CD4-positive, alpha-beta T cell treated with Interleukin-6 at 100 ng/mL for 8 hours (primary cell): ENCODE measurements at regions not wholly inside any gene's neighbourhood (a gene's known extent, or its start where the extent isn't known, plus 50 kb on each side); places are given as distances from the start of the nearest gene placed in this dataset.

Experiments used
- DNase-seq: peaks from one replicate; pipeline ENCODE4 v3.0.0-alpha.2; 2020; ENCODE audit warnings: mixed read lengths, low spot score

DNA sequence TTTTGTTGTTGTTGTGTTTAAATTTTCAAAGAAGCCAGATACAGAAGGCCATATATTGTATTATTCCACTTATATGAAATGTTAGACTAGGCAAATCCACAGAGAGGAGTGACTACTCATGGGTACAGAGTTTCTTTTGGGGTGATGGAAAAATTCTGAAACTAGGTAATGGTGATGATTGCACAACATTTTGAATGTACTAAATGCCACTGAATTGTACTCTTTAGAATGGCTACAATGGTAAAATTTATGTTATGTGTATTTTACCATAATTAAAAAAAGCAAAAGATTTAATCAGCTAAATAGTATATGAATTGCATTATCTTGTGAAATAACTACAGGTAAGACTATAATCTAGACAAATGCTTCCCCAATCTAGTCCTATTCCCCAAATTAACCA is 733.6 kb upstream of the TMEM132C start:
- no peak for DNase-seq

DNA sequence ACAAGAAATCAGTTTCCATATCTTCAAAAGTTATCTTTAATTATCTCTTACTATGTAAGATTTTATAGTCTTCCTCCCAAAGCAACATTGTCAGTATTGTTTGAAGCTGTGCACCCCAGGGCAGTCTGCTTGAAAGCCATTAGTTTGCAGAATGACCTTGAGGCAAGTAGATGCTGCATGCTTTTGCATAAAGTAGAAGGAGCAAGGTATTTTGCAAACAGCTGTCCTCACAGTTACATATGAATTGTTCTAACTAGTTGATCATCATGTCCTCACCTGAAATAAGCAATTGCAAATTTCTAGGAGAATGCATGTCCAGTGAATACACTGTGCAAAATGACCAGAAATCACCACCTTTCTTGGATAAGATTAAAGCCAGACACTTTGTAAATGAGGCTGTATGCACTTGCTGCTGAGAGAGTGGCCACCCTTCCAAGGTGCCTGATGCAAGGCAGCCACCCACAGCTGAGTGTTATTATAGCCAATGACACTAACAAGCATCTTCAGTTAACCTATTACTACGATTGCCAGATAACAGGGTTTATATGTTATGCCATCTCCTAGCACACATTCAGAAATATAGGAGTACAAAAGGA is 730.0 kb upstream of the TMEM132C start:
- DNase-seq = no peak

DNA sequence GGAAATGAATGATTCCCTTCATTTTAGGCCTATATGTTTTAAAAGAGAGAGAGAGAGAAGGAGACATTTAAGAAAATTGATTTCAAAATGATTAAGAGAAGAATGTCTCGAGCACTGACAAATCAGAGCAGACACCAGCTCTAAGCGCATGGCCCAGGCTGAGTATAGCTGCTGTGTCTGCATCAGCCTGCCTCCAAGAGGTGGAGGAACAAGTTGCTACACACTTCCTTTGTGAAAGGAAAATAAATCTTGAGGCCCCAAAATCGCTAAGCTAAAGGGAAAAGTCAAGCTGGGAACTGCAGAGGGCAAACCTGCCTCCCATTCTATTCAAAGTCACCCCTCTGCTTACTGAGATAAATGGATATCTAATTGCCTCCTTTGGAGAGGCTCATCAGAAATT is 728.7 kb upstream of the TMEM132C start:
- DNase-seq = no peak

DNA sequence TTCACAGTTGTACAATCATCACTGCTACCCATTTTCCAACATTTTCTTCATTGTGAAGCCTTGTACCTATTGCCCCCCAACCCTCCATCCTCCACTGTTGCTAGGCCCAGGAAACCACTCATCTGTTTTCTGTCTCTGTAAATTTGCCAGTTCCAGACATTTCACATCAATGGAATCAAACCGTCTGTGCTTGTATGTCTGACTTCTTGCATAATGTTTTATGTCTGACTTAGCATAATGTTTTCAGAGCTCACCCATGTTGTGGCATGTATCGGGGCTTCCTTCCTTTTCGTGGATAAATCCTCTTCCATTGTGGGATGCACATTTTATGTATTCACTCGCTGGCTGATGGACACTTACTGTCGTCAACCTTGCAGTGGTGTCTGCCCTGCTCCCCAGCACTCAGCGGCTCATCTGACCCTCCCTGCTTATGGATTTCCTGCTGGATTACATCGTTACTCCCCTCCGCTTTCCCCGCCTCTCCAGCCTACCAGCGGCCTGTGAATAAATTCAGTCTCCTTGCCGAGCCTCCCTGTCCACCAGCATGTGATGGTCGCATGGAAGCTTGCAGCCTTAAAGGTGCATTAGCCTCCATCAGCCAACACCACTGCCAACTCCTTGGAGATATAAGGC is 727.6 kb upstream of the TMEM132C start:
- no peak for DNase-seq

DNA sequence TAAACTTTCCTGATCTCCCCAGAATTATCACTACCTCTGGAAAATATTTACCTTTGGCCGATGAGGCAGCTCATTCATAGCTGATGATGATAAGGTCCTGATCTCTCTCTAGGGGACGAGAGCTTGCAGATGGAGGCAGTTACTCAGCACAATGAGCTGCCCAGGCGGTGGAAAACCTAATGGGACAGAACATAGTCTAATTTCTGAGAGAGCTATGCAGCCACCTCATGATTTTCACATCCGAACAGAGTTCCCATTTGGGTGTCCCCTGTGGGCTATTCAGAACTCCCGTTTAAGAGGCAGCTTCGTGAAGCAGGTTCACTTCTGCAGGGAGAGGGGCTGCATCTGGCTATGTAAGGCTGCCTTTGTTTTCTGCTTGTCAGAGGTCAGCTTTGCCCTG is 724.6 kb upstream of the TMEM132C start:
- DNase-seq = no peak

DNA sequence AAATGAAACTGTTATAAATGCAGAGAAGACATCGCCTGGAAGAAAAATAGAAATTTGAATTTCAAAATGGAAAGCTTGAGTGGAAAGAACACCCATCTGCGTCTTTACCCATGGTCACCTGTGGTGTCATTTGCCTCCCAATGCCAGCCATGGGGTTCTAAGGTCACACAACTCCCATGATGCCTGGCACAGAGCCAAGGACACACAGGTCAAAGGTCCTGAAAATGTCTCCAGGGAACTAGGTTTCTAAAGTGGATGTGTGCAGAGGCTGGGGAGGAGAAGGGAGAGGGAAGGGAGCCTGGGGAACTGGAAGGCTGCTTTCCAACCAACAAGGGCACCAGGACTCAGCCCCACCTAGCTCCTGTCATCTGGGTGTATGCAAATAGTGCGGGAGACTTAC is 724.0 kb upstream of the TMEM132C start:
- DNase-seq = no peak

DNA sequence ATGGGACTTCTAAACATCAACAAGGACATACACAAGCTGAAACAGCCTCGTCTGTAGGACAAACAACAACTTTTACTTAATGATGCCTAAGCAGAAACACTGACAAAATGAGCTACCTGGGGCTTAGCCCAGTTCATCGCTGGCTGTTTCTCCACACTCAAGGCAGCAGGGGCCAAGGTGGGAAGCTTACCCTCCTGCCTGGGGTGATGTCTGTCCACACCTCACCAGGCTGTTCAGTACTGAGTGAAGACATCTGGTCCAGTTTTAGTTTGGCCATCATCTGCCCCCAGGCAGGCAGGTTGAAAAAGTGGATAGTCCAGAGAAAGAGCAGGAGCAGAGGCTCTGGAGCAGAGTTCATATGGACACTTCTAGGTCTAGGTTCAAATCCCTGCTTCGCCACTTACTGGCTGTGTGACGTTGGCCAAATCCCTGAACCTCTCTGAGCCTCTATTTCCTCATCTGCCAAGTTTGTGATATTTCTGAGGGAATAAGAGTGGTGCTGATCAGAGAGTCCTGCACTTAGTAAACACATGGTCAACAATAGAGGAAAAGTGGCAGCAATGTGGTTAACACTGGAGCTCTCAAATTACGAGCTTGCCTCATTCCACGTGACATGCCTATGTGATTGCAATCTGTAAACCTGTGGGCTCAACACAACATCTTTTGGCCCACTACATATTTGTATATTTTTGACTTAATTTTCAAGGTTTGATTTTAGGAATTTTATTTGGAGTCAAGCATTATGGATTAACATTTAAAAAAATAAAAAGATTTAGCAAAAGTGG is 720.1 kb upstream of the TMEM132C start:
- no peak for DNase-seq

DNA sequence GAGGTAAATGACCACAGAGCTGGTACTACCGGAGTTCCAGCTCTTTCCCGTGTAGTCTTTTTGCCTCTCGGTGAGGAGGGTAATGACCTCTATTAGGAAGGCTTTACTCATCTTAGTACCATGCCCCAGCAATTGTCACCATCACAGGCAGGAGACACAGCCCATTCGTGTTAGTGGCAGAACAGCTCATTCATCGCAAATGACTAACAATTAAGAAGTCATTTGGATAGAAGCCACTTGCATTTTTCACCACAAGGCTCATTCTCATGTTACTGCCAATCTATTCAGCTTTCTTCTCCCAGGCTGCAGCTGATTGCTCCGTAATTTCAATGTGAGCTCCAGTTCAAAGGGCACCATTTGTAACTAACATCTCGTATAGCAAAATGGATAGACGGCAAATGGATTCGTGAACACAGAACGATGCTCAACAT is 718.8 kb upstream of the TMEM132C start:
- no peak for DNase-seq

DNA sequence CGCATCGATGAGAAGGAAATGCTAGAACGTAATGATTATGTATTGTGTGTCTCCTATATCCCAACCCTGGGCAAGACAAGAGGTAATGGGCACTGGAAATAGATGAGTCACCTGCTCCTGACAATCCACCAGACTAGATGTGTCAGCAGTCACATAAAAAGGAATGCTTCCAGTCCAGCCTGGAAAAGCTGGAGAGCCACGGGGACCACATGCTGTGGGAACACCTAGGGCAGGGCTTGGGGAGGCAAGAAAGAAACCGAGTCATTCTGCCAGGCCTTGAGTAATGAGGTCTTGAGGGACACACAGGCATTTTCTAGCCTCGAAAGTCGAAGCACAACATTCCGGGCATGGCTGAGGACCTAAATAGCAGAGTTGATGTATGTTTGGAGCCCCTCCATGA is 716.7 kb upstream of the TMEM132C start:
- no peak for DNase-seq

DNA sequence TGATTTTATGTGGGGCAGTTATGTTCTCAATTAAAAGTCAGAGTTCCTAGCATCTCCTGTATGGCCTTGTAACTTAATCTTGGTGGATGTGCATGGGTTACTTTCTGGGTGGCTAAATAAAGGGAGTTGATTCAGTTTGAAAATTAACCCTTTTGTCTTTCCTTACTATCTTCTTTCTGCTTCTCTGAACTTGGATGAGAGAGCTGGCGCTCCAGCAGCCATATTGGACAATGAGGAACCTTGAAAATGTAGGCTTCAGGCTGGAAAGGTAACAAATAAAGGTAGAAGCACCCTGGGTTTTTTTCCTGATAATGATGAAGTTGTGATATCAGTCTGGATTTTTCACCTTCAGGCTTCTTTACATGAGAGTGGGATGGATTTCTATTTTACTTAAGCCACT is 714.1 kb upstream of the TMEM132C start:
- DNase-seq = no peak

DNA sequence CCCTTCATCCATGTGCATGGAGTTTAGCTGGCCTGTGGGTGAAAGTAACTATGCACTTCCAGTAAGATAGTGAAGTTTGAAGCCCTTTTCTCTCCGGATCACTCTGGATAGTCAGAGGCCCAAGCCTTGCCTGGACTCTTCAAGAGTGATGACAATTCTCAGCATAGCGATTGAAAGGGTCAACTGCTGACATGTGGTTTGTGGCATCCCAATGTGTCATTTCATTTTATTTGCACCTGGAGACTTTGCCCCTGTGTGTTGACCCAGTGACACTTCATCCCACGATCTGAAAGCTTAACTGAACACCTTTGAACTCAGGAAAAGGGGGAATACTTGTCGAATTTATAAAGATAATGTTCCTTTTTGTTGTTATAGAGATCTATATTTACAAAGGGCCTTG is 711.9 kb upstream of the TMEM132C start:
- DNase-seq = no peak

DNA sequence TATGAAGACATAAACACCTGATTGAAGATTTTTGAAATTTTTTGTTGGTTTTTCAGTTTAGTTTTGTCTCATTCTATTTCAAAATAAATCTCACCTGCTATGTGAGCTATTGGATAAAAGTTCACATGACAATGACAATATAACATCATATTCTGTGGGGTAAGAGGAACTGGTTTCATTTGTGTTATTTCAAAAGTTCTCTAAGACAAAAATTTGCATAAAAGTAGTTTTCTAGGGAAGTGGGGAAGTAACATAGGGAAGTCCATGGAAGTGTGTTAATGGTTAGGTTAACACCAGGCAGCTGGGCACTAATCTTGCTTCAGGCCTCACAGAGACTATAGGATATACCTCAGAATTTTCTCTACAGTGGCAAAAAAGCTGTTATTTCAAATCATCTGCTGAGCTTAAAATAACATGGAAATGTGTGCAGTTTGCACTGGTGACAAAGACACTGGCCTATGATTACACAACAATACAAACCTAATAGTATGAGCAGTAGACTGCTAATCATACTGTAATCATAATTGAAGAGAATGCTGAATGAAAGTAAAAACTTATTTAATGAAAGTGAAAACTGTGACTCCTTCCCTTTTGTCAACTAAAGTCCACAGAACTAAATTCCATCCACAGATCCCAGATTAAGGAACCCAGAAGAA is 710.6 kb upstream of the TMEM132C start:
- DNase-seq = no peak

DNA sequence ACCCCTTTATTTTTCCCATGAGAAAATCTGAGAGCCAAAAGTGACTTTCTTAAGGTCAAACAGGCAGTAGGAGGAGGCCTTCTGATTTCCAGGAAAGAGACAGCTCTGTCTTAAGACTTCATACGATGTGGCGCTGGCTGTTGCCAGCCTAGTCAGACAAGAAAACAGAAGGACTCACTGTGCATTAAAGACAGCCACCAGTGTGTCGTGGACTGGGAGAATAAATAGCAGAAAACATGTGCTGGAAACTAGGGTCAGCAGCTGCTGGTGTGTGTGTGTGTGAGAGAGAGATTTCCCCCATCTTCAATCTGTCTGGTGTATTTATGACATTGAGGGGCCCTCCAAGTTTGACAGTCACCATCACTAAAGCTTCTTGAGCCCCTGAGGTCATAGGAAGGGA is 708.6 kb upstream of the TMEM132C start:
- DNase-seq = no peak

DNA sequence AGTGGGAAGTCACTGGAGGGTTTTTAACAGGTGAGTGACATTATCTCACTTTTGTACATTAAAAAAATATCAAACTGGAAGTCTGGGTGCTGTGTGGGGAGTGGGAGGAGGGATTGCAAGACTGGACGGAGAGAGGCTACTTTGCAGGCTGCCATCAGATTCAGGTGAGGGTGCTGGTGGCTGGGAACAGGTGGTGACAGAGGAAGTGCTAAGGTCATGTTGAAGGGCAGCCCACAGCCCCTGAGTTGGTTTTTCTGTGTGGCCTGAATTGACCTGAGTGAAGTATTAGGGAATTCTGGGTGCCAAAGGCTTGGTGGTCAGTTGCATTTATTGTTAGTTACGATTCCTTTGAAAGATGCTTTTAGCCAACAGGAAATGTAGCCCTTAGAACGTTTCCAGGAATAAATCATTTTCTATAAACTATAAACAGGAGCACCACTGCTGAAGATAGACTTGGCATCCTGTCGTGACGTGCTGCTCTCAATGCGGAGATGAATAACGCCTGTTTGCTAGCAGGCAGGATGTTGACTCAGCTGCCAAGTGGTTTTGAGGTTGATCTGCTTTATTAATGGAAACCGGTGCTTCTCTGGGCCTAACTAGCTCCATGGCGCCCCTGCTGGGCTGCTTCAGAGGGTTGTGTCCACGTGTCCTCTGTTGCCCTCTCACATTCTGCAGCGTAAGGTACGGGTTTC is 707.5 kb upstream of the TMEM132C start:
- peak; percentile 34 for DNase-seq

DNA sequence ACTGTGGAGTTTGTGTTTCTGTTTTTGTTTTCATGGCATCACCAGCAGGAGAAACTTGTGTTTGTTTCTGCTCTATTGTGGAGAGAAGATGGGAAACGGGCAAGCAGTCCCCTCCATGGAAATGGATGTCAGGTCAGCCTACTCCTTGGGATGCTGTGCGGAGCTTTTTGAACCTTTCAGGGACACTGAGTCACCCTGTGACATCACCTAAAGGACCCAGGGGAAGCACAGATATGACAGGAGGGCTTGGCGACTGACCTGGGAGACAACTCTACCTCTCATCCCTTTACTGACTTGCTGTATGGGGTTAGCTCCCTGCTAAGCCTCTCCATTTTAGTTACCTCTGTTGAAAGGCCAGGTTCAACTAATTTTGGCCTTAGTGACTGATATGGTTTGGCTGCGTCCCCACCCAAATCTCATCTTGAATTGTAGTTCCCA is 706.9 kb upstream of the TMEM132C start:
- no peak for DNase-seq

DNA sequence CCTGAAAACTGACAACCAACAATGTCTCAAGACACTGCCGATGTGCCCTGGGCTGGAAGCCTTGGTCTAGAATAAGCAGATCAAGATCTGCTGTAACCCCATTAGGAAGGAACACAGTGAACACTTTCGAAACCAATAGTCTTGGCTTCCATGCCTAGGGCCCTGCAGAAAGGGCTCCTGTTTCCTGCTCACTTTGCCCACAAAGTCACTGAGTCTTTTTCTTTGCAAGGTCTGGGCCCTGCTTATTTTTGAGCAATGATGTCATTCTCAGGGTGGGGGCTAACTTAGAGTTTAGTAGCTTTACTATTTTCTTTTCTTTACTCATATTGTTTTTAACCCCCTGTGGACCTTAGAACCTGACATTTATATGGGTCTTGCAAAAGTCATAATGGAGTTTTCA is 704.2 kb upstream of the TMEM132C start:
- no peak for DNase-seq

DNA sequence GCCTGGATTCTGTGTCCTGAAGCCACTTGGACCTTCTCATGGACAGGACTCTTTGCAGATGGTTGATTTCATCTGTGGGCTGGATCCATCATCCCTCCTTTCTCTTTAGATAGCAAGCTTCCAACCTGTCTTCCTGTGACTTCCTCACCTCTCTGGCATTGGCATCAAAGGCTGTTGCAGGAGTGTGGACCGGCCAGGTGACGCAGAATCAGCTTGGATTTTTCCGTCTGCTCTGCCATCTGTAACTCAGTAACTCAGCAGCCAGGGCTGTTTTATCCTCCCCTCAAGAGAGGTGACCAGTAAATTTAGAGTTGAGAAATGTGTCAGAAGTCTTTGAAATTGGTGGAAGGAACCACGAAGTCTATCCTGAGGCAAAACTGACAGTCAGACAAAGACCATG is 701.7 kb upstream of the TMEM132C start:
- DNase-seq = no peak

DNA sequence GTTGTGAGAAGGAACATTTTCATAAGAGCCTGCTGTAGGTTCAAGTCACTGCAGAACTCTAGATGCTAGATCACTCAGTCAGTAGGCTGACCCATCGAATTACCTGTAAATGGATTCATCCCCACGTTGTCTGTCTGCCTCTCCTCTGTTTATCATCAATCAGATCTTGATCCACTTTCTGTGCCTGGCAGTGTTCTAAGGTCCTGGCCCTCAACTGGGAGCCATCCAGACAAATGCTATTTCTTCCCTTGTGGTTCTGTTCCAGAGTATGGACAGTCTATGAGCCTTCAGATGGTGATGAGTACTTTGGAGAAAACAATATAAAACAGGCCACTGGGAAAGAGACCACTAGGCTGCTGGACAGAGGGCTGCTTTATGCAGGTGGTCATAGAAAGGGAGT is 699.4 kb upstream of the TMEM132C start:
- DNase-seq = no peak

DNA sequence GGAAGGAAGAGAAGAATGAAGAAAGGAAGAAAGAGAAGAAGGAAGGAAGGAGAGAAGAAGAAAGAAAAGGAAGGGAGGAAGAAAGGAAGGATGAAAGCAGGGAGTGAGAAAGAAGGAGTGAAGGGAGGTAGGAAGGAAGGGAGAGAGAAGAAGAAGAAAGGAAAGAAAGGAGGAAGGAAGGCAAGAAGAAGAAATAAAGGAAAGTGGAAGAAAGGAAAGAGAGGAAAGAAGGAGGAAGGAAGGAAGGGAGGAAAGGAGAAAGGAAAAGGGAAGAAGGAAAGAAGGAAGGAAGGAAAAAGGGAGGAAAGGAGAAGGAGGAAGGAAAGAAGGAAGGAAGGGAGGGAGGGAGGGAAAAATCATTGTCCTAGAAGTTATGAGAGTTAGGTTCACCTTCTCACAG is 696.6 kb upstream of the TMEM132C start:
- DNase-seq = no peak

DNA sequence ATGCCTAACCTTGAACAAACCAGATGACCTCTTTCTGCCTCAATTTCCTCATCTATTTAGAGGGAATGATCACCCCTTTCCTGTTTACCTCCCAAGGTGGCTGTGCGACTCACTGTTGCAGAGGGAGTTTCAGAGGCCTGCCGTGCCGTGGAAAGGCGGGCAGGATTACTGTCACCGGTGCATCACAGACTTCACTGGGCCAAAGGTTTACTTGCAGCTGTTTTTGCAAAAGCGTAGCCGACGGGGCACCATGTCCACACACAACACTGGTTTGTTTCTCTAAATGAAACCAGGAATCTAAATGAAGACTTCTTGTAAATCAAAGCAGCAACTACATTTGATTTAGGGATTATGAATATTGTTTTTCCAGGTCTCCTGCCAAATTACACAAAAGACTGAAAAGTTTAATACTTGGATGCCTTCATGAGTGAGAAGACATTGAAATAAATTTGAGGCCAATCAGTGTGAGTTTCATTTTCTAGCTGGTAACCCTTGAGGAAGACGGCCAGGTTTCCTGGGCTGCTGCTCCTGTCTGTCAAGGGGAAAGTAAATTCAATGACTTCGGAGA is 696.1 kb upstream of the TMEM132C start:
- DNase-seq = no peak

DNA sequence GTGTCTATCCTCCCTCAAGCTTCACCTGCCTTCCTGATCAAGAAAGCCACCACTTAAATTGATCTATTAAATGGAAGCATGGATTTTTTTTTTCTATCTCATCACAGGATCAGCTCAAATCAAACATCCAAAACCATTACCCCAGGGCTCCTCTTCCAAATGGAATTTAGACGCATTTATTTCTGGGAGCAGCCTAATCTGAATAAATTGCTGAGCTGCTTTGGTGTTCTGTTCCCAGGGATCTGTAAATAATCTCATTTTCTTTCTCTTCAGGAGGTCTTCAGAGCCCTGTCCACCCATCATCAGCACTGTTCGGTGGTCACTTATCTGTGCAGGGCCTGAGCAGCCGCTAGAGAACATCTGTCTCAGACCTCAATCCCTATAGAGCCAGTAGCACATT is 695.4 kb upstream of the TMEM132C start:
- no peak for DNase-seq

DNA sequence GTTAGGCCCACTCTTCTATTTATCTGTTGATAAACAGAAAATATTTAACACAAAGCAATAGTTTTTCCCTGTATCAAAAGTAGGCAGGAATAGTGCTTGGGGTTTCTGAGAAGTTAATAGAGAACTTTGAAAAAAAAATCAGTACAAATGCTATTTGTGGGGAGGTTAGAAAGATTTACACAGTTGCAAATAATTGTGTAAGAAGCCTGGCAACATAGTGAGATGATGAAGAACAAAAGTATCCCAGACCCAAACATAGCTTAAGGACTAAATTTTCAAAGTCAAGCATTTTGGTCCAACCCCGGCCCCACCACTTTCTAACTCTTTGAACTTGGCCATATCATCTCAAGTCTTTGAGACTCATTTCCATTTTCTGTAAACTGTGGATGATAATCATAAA is 687.5 kb upstream of the TMEM132C start:
- no peak for DNase-seq
